ENCODE measurements at regions not wholly inside any gene's neighbourhood (a gene's known extent, or its start where the extent isn't known, plus 50 kb on each side); places are given as distances from the start of the nearest gene placed in this dataset.

DNA sequence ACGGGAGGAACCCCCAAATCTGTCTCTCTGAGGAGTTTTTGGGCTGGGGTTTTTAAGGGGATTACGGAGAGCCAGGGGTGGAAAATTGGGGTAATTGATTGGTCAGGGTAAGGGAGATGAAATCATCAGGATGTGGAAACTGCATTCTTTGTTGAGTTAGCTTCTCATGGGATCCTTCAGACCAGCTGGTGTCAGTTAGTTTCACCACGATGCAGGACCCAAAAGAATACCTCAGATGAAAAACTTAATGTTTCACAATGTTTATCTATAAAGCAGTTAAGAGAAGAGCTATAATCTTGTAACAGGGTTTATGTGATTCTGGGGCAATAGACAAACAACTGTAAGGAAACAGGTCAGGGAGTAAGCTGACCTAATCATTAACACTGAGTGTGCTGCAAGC, 230.8 kb downstream of the POU4F1 start:
- Histone ChIP-seq H3K27ac (ENCODE audit: extremely low read length, insufficient read depth, low read length) (no peak overlapping the region), H3K4me3 (replicated peaks in 1 of 3; ENCODE audit: insufficient read depth in 1 of 3, low read depth in 2 of 3, low read length in 3 of 3) (no peak overlapping the region), H3K36me3 (replicated peaks in 1 of 2; ENCODE audit: control insufficient read depth in 1 of 2, insufficient read depth in 2 of 2, low read length in 2 of 2) (no peaks in the 10 kb centered on the region), H3K4me1 (ENCODE audit: insufficient read depth, low read length) (no peaks in the 10 kb centered on the region), H3K9me3 (ENCODE audit: low read length) (no peaks in the 10 kb centered on the region), H3K9ac (ENCODE audit: insufficient read depth, low read depth, low read length) (no peak overlapping the region), H2AFZ (ENCODE audit: low read length) (no peak overlapping the region), H3K4me2 (ENCODE audit: low read depth, low read length) (no peak overlapping the region), H3K27me3 (ENCODE audit: control insufficient read depth in 1 of 2, insufficient read depth in 2 of 2, low read length in 2 of 2) (no peaks in the 10 kb centered on the region), H3K79me2 (ENCODE audit: insufficient read depth, low read length) (no peaks in the 10 kb centered on the region), H4K20me1 (ENCODE audit: insufficient read depth, low read length) (no peaks in the 10 kb centered on the region)
- in situ Hi-C loops (cut with HindIII; ENCODE audit: extremely low pct_ligation_motif_present, low pct_unique_long_range_greater_than_20kb) = no loop called here
- ATAC-seq = no peak
- no peak for FAIRE-seq
- WGBS (ENCODE audit: low lambda C conversion rate) = 3% methylated on average over 3 of the region's 3 CpGs
- intact Hi-C loops (cut with micrococcal nuclease; ENCODE audit: unreplicated experiment) = no loop called here
- CTCF ChIA-PET (ENCODE audit: low intra/inter-chr PET ratio, low total read pairs) = no interaction called here
- POLR2A ChIA-PET = no interaction called here
- TF ChIP-seq, protein P1, sequence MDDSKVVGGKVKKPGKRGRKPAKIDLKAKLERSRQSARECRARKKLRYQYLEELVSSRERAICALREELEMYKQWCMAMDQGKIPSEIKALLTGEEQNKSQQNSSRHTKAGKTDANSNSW (CRISPR knock-in tag; IDR thresholded peaks at IDR 0.05; ENCODE audit: borderline replicate concordance) = no peak
- TF ChIP-seq, protein P2, sequence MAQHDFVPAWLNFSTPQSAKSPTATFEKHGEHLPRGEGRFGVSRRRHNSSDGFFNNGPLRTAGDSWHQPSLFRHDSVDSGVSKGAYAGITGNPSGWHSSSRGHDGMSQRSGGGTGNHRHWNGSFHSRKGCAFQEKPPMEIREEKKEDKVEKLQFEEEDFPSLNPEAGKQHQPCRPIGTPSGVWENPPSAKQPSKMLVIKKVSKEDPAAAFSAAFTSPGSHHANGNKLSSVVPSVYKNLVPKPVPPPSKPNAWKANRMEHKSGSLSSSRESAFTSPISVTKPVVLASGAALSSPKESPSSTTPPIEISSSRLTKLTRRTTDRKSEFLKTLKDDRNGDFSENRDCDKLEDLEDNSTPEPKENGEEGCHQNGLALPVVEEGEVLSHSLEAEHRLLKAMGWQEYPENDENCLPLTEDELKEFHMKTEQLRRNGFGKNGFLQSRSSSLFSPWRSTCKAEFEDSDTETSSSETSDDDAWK (CRISPR knock-in tag; IDR thresholded peaks at IDR 0.05) = no peak
- no peak for TF ChIP-seq CHD2 (IDR thresholded peaks at IDR 0.05; ENCODE audit: low read depth, low read length)
- no peak for TF ChIP-seq FOSL2 (CRISPR knock-in tag; IDR thresholded peaks at IDR 0.05)
- TF ChIP-seq FOXP1 (IDR thresholded peaks at IDR 0.05) = no peak
- no peak for TF ChIP-seq FOXP1 (CRISPR knock-in tag; IDR thresholded peaks at IDR 0.05)
- TF ChIP-seq, protein P3, sequence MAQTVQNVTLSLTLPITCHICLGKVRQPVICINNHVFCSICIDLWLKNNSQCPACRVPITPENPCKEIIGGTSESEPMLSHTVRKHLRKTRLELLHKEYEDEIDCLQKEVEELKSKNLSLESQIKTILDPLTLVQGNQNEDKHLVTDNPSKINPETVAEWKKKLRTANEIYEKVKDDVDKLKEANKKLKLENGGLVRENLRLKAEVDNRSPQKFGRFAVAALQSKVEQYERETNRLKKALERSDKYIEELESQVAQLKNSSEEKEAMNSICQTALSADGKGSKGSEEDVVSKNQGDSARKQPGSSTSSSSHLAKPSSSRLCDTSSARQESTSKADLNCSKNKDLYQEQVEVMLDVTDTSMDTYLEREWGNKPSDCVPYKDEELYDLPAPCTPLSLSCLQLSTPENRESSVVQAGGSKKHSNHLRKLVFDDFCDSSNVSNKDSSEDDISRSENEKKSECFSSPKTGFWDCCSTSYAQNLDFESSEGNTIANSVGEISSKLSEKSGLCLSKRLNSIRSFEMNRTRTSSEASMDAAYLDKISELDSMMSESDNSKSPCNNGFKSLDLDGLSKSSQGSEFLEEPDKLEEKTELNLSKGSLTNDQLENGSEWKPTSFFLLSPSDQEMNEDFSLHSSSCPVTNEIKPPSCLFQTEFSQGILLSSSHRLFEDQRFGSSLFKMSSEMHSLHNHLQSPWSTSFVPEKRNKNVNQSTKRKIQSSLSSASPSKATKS (CRISPR knock-in tag; IDR thresholded peaks at IDR 0.05) = no peak
- TF ChIP-seq, protein P4, sequence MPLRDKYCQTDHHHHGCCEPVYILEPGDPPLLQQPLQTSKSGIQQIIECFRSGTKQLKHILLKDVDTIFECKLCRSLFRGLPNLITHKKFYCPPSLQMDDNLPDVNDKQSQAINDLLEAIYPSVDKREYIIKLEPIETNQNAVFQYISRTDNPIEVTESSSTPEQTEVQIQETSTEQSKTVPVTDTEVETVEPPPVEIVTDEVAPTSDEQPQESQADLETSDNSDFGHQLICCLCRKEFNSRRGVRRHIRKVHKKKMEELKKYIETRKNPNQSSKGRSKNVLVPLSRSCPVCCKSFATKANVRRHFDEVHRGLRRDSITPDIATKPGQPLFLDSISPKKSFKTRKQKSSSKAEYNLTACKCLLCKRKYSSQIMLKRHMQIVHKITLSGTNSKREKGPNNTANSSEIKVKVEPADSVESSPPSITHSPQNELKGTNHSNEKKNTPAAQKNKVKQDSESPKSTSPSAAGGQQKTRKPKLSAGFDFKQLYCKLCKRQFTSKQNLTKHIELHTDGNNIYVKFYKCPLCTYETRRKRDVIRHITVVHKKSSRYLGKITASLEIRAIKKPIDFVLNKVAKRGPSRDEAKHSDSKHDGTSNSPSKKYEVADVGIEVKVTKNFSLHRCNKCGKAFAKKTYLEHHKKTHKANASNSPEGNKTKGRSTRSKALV (CRISPR knock-in tag; IDR thresholded peaks at IDR 0.05) = no peak
- no peak for DNase-seq (ENCODE audit: low spot score)
- no TSS peak for BruUV-seq (replicated peaks)

All from HepG2 (cell line).